Trophoblast cell (in vitro differentiated cells and primary cell): ENCODE measurements at regions not wholly inside any gene's neighbourhood (a gene's known extent, or its start where the extent isn't known, plus 50 kb on each side); places are given as distances from the start of the nearest gene placed in this dataset.

Experiments used
- DNase-seq, 2 donors: peaks; one replicate each; pipeline ENCODE4 v3.0.0-alpha.2; 2016
- H2AFZ ChIP-seq: 2 replicates; pipeline ENCODE4 v1.6.1; 2013; ENCODE audit warnings: low read length, moderate library complexity, mild to moderate bottlenecking; ENCODE audit not compliant: insufficient read depth, poor library complexity
- H2AK5ac ChIP-seq: 2 replicates; pipeline ENCODE4 v1.6.1; 2013; ENCODE audit warnings: mild to moderate bottlenecking, low read length
- H2BK120ac ChIP-seq: 2 replicates; pipeline ENCODE4 v1.6.1; 2013; ENCODE audit warnings: low read length, mild to moderate bottlenecking, moderate library complexity; ENCODE audit not compliant: insufficient read depth, poor library complexity
- H2BK12ac ChIP-seq: 2 replicates; pipeline ENCODE4 v1.6.1; 2013; ENCODE audit warnings: mild to moderate bottlenecking, low read length, moderate library complexity
- H2BK5ac ChIP-seq: 2 replicates; pipeline ENCODE4 v1.6.1; 2013; ENCODE audit warnings: low read length, low read depth, moderate library complexity, mild to moderate bottlenecking; ENCODE audit not compliant: poor library complexity
- H3K14ac ChIP-seq: 2 replicates; pipeline ENCODE4 v1.6.1; 2013; ENCODE audit warnings: mild to moderate bottlenecking, low read length
- H3K18ac ChIP-seq: 2 replicates; pipeline ENCODE4 v1.6.1; 2013; ENCODE audit warnings: mild to moderate bottlenecking, low read length
- H3K23ac ChIP-seq: 2 replicates; pipeline ENCODE4 v1.6.1; 2013; ENCODE audit warnings: low read length
- H3K27ac ChIP-seq: 2 replicates; pipeline ENCODE4 v1.5.1; 2013; ENCODE audit warnings: low read depth, mild to moderate bottlenecking, inconsistent platforms, low read length, moderate library complexity
- H3K27me3 ChIP-seq: 2 replicates; pipeline ENCODE4 v1.6.1; 2013; ENCODE audit warnings: inconsistent platforms, mild to moderate bottlenecking, low read length, moderate library complexity; ENCODE audit not compliant: insufficient read depth
- H3K36me3 ChIP-seq, 2 experiments: 1 replicate in 1 of 2; 2 replicates in 1 of 2; pipeline ENCODE4 v1.6.1; 2013; ENCODE audit warnings: low read length in 2 of 2, mild to moderate bottlenecking in 2 of 2, moderate library complexity in 1 of 2; ENCODE audit not compliant: insufficient read depth in 2 of 2, control insufficient read depth in 1 of 2
- H3K4ac ChIP-seq: 2 replicates; pipeline ENCODE4 v1.6.1; 2013; ENCODE audit warnings: low read depth, mild to moderate bottlenecking, low read length, moderate library complexity
- H3K4me1 ChIP-seq, 2 experiments: 1 replicate in 1 of 2; 2 replicates in 1 of 2; pipeline ENCODE4 v1.6.1; 2013; ENCODE audit warnings: low read length in 2 of 2, mild to moderate bottlenecking in 2 of 2, moderate library complexity in 1 of 2; ENCODE audit not compliant: insufficient read depth in 2 of 2, control insufficient read depth in 1 of 2
- H3K4me2 ChIP-seq: 2 replicates; pipeline ENCODE4 v1.6.1; 2013; ENCODE audit warnings: inconsistent platforms, mild to moderate bottlenecking, low read length, moderate library complexity
- H3K4me3 ChIP-seq: 2 replicates; pipeline ENCODE4 v1.5.1; 2013; ENCODE audit warnings: mild to moderate bottlenecking, low read depth, low read length, inconsistent platforms
- H3K79me1 ChIP-seq: one replicate; pipeline ENCODE4 v1.6.1; 2013; ENCODE audit warnings: low read length
- H3K79me2 ChIP-seq: 2 replicates; pipeline ENCODE4 v1.6.1; 2013; ENCODE audit warnings: low read length, mild to moderate bottlenecking; ENCODE audit not compliant: control insufficient read depth, insufficient read depth, poor library complexity
- H3K9ac ChIP-seq: 2 replicates; pipeline ENCODE4 v1.6.1; 2013; ENCODE audit warnings: mild to moderate bottlenecking, low read length
- H3K9me3 ChIP-seq: 2 replicates; pipeline ENCODE4 v1.6.1; 2013; ENCODE audit warnings: low read depth, mild to moderate bottlenecking, control low read depth, inconsistent platforms, low read length; ENCODE audit not compliant: insufficient read depth
- H4K12ac ChIP-seq: 2 replicates; pipeline ENCODE4 v1.6.1; 2013; ENCODE audit warnings: low read depth, mild to moderate bottlenecking, low read length, moderate library complexity
- H4K8ac ChIP-seq: 2 replicates; pipeline ENCODE4 v1.6.1; 2013; ENCODE audit warnings: low read depth, mild to moderate bottlenecking, low read length, moderate library complexity
- H4K91ac ChIP-seq: one replicate; pipeline ENCODE4 v1.6.1; 2013; ENCODE audit warnings: low read depth, mild to moderate bottlenecking, low read length, moderate library complexity
- WGBS: extraction: QIAGEN DNeasy Blood & Tissue Kit; methylation state at CpG from one replicate; pipeline ENCODE4 v1.1.7; 2013; ENCODE audit warnings: missing lambda C conversion rate; ENCODE audit not compliant: insufficient read length, insufficient coverage; ENCODE audit errors: extremely low coverage; 5-methylcytosine and 5-hydroxymethylcytosine counted together

DNA sequence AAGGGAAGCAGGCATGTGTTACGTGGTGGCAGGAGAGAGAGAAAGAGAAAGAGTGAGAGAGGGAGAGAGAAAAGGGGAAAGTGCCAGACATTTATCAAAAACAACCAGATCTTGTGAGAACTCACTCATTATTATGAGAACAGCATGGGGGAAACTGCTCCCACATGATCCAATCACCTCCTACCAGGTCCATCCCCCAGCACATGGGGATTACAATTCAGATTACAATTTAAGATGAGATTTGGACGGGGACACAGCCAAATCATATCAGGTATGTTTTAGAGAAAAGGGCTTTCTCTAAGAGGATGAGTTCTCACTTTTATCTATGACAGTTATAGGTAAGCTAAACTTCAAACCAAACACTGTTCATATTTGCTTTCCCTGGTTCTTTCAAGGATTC is 597.3 kb upstream of the PIK3C3 start:
- no peak overlapping the region for H2BK120ac ChIP-seq
- peaks cover 2% of the 10 kb centered on the region for H3K9me3 ChIP-seq
- no peak overlapping the region for H3K14ac ChIP-seq
- no peaks in the 10 kb centered on the region for H3K27me3 ChIP-seq
- no peaks in the 10 kb centered on the region for H3K79me2 ChIP-seq
- WGBS: no CpG with 5 or more reads among the region's 2 CpGs
- H3K27ac ChIP-seq: no peak overlapping the region
- H2BK5ac ChIP-seq: no peak overlapping the region
- H3K4me2 ChIP-seq: no peak overlapping the region
- H3K23ac ChIP-seq: no peak overlapping the region
- H3K36me3 ChIP-seq: no peaks in the 10 kb centered on the region
- no peak overlapping the region for H3K18ac ChIP-seq
- H4K91ac ChIP-seq: no peak overlapping the region
- DNase-seq: no peak
- H3K9ac ChIP-seq: no peak overlapping the region
- no peak overlapping the region for H4K8ac ChIP-seq
- H2BK12ac ChIP-seq: no peak overlapping the region
- no peaks in the 10 kb centered on the region for H3K79me1 ChIP-seq
- no peak overlapping the region for H4K12ac ChIP-seq
- H3K4ac ChIP-seq: no peak overlapping the region
- no peaks in the 10 kb centered on the region for H3K4me1 ChIP-seq
- no peak overlapping the region for H2AK5ac ChIP-seq
- H2AFZ ChIP-seq: no peak overlapping the region
- no peak overlapping the region for H3K4me3 ChIP-seq

DNA sequence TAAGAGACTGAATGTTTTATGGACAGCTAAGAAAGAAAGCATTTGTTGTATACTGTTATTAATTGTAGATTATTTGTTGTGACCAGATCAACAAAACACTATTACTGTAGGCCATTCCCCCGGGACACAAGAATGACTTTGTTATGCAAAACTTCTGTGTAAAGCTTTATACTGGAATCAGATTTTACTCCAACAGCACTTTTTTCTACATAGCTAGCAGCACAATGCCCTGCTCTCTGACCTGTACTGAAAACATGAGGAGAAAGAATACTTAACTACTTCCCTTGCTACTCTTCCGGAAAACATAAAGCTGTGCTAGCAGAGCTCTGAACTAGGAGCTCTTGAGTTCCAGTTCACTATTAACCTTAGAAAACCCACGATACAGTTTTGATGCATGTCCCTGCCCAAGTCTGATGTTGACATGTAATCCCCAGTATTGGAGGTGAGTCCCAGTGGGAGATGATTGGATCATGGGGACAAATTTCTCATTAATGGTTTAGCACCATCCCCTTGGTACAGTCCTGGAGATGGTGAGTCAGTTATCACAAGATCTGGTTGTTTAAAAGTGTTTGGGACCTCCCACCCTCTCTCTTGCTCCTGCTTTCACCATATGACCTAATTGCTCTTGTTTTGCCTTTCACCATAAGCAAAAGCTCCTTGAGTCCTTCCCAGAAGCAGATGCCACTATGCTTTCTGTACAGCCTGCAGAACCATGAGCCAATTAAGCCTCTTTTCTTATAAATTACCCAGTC is 601.1 kb upstream of the PIK3C3 start:
- H2AFZ ChIP-seq: no peak overlapping the region
- no peaks in the 10 kb centered on the region for H3K36me3 ChIP-seq
- no peak overlapping the region for H3K9ac ChIP-seq
- H2AK5ac ChIP-seq: no peak overlapping the region
- H2BK12ac ChIP-seq: no peak overlapping the region
- no peak overlapping the region for H3K18ac ChIP-seq
- H3K79me2 ChIP-seq: no peaks in the 10 kb centered on the region
- H4K91ac ChIP-seq: no peak overlapping the region
- H3K27me3 ChIP-seq: no peaks in the 10 kb centered on the region
- no peak overlapping the region for H3K14ac ChIP-seq
- no peak overlapping the region for H2BK5ac ChIP-seq
- WGBS: no CpG with 5 or more reads among the region's 3 CpGs
- no peak overlapping the region for H3K4ac ChIP-seq
- DNase-seq: no peak
- no peak overlapping the region for H4K8ac ChIP-seq
- no peaks in the 10 kb centered on the region for H3K79me1 ChIP-seq
- no peak overlapping the region for H3K4me2 ChIP-seq
- H2BK120ac ChIP-seq: no peak overlapping the region
- no peaks in the 10 kb centered on the region for H3K4me1 ChIP-seq
- peaks cover under 1% of the 10 kb centered on the region for H3K9me3 ChIP-seq
- H3K23ac ChIP-seq: no peak overlapping the region
- H4K12ac ChIP-seq: no peak overlapping the region
- no peak overlapping the region for H3K4me3 ChIP-seq
- no peak overlapping the region for H3K27ac ChIP-seq

DNA sequence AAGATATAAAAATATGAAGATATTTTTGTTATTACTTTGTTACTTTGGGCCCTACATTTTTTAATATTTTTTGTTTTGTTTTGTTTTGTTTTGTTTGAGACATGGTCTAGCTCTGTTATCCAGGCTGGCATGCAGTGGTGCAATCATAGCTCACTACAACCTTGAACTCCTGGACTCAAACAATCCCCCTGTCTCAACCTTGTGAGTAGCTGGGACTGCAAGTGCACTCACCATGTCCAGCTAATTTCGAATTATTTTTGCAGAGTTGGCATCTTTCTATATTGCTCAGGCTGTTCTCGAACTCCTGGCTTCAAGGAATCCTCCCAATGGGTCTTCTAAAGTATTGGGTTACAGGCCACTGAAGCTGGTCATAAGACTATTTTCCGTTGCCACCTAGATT is 603.6 kb upstream of the PIK3C3 start:
- no peak overlapping the region for H3K9ac ChIP-seq
- no peak overlapping the region for H3K23ac ChIP-seq

DNA sequence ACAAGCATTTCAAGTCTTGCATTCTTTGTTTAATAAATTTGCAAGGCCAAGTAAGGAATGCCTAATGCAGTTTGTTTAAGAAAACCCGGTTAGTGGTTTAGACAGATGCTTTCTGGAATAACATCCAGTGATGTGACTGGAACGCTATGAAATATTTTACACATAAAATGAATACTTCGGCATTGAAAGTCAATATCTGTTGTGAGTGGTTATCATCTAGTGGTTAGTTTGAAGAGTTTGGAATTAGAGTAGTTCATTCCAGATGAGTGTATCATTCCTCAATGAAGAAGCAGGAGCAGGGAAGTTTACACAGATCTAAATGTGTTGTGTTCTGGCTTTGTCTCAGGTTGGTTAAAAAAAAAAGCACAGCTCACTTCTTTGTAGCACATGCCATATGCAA is 608.0 kb upstream of the PIK3C3 start:
- Histone ChIP-seq H3K4me2 (no peak overlapping the region), H2AFZ (no peak overlapping the region), H2BK5ac (no peak overlapping the region), H2BK120ac (no peak overlapping the region), H3K14ac (no peak overlapping the region), H4K8ac (no peak overlapping the region), H3K9ac (no peak overlapping the region), H3K27ac (no peak overlapping the region), H2BK12ac (no peak overlapping the region), H4K12ac (no peak overlapping the region), H3K23ac (no peak overlapping the region), H3K4me3 (no peak overlapping the region), H3K18ac (no peak overlapping the region), H3K4me1 (no peaks in the 10 kb centered on the region), H3K36me3 (no peaks in the 10 kb centered on the region), H3K4ac (no peak overlapping the region), H3K9me3 (no peaks in the 10 kb centered on the region), H4K91ac (no peak overlapping the region), H2AK5ac (no peak overlapping the region), H3K27me3 (no peaks in the 10 kb centered on the region), H3K79me1 (no peaks in the 10 kb centered on the region), H3K79me2 (no peaks in the 10 kb centered on the region)
- DNase-seq: peak in 1 of 2 donors; percentile 7
- no CpG with 5 or more reads among the region's 3 CpGs for WGBS

More for the DNA sequence above, 603.6 kb upstream of the PIK3C3 start:
- Histone ChIP-seq H3K27ac (no peak overlapping the region), H2BK120ac (no peak overlapping the region), H3K79me2 (no peaks in the 10 kb centered on the region), H2BK12ac (no peak overlapping the region), H3K4me1 (no peaks in the 10 kb centered on the region), H4K12ac (no peak overlapping the region), H3K4me3 (no peak overlapping the region), H3K79me1 (no peaks in the 10 kb centered on the region), H3K4me2 (no peak overlapping the region), H3K9me3 (no peaks in the 10 kb centered on the region), H2AK5ac (no peak overlapping the region), H3K4ac (no peak overlapping the region), H3K18ac (no peak overlapping the region), H2AFZ (no peak overlapping the region), H3K14ac (no peak overlapping the region), H2BK5ac (no peak overlapping the region), H4K91ac (no peak overlapping the region), H4K8ac (no peak overlapping the region), H3K36me3 (no peaks in the 10 kb centered on the region), H3K27me3 (no peaks in the 10 kb centered on the region)
- WGBS: no CpG with 5 or more reads among the region's 3 CpGs
- DNase-seq: no peak
